ENCODE measurements at regions not wholly inside any gene's neighbourhood (a gene's known extent, or its start where the extent isn't known, plus 50 kb on each side); places are given as distances from the start of the nearest gene placed in this dataset.

GRCh38 chr4:177255359-177255758, 54.3 kb upstream of the NEIL3 start:
- TF ChIP-seq GATA2 (IDR thresholded peaks at IDR 0.05; ENCODE audit: low read depth, low read length) (no peak), GATA3 (IDR thresholded peaks at IDR 0.05; ENCODE audit: low read depth, low read length) (no peak)
